HUES6 (cell line): ENCODE measurements at regions not wholly inside any gene's neighbourhood (a gene's known extent, or its start where the extent isn't known, plus 50 kb on each side); places are given as distances from the start of the nearest gene placed in this dataset.
A peak's percentile ranks its signal among the peaks of the same experiment; 100 is the strongest.

Experiments used
- H3K27ac ChIP-seq: 2 replicates; pipeline ENCODE4 v1.7.0; 2013; ENCODE audit warnings: low read depth, mild to moderate bottlenecking, low read length, inconsistent platforms
- H3K27me3 ChIP-seq: 2 replicates; pipeline ENCODE4 v1.6.1; 2013; ENCODE audit warnings: low read length; ENCODE audit not compliant: control insufficient read depth, insufficient read depth
- H3K36me3 ChIP-seq: 2 replicates; pipeline ENCODE4 v1.6.1; 2013; ENCODE audit warnings: low read length; ENCODE audit not compliant: control insufficient read depth, insufficient read depth
- H3K4me1 ChIP-seq: 2 replicates; pipeline ENCODE4 v1.6.1; 2013; ENCODE audit warnings: low read length; ENCODE audit not compliant: control insufficient read depth, insufficient read depth
- H3K4me3 ChIP-seq: 2 replicates; pipeline ENCODE4 v1.5.1; 2013; ENCODE audit warnings: low read depth, low read length
- H3K9ac ChIP-seq: one replicate; pipeline ENCODE4 v1.6.1; 2013; ENCODE audit warnings: mild to moderate bottlenecking, low read length
- H3K9me3 ChIP-seq: 2 replicates; pipeline ENCODE4 v1.6.1; 2013; ENCODE audit warnings: low read depth, low read length; ENCODE audit not compliant: control insufficient read depth, insufficient read depth

GRCh38 chr13:76556627-76557026, 329.6 kb downstream of the KCTD12 start:
- Histone ChIP-seq H3K9ac (no peak overlapping the region), H3K27me3 (no peaks in the 10 kb centered on the region), H3K4me1 (no peaks in the 10 kb centered on the region), H3K36me3 (no peaks in the 10 kb centered on the region), H3K27ac (no peak overlapping the region), H3K9me3 (no peaks in the 10 kb centered on the region), H3K4me3 (no peak overlapping the region)

GRCh38 chr13:76552807-76553206, 333.4 kb downstream of the KCTD12 start:
- Histone ChIP-seq H3K4me3 (no peak overlapping the region), H3K36me3 (no peaks in the 10 kb centered on the region), H3K27ac (no peak overlapping the region), H3K27me3 (no peaks in the 10 kb centered on the region), H3K4me1 (no peaks in the 10 kb centered on the region), H3K9me3 (no peaks in the 10 kb centered on the region), H3K9ac (no peak overlapping the region)

GRCh38 chr13:76552041-76552772, 334.0 kb downstream of the KCTD12 start:
- H3K4me1 ChIP-seq, result no peaks in the 10 kb centered on the region
- no peak overlapping the region for H3K27ac ChIP-seq
- no peaks in the 10 kb centered on the region for H3K9me3 ChIP-seq
- H3K4me3 ChIP-seq, result no peak overlapping the region
- no peak overlapping the region for H3K9ac ChIP-seq
- H3K27me3 ChIP-seq, result no peaks in the 10 kb centered on the region
- no peaks in the 10 kb centered on the region for H3K36me3 ChIP-seq

GRCh38 chr13:76542176-76542575, 344.0 kb downstream of the KCTD12 start:
- H3K4me1 ChIP-seq, result no peaks in the 10 kb centered on the region
- no peaks in the 10 kb centered on the region for H3K9me3 ChIP-seq
- H3K4me3 ChIP-seq, result no peak overlapping the region
- no peak overlapping the region for H3K9ac ChIP-seq
- no peaks in the 10 kb centered on the region for H3K27me3 ChIP-seq
- H3K27ac ChIP-seq, result no peak overlapping the region
- H3K36me3 ChIP-seq, result no peaks in the 10 kb centered on the region

GRCh38 chr13:76538004-76538403, 348.2 kb downstream of the KCTD12 start:
- Histone ChIP-seq H3K9me3 (no peaks in the 10 kb centered on the region), H3K36me3 (no peaks in the 10 kb centered on the region), H3K27ac (no peak overlapping the region), H3K4me3 (no peak overlapping the region), H3K4me1 (no peaks in the 10 kb centered on the region), H3K9ac (no peak overlapping the region), H3K27me3 (no peaks in the 10 kb centered on the region)

GRCh38 chr13:76533251-76533650, 353.0 kb downstream of the KCTD12 start:
- H3K27me3 ChIP-seq, result no peaks in the 10 kb centered on the region
- H3K4me3 ChIP-seq, result no peak overlapping the region
- no peak overlapping the region for H3K9ac ChIP-seq
- H3K4me1 ChIP-seq, result no peaks in the 10 kb centered on the region
- no peaks in the 10 kb centered on the region for H3K36me3 ChIP-seq
- H3K9me3 ChIP-seq, result no peaks in the 10 kb centered on the region
- no peak overlapping the region for H3K27ac ChIP-seq

GRCh38 chr13:76527041-76527440, 359.2 kb downstream of the KCTD12 start:
- Histone ChIP-seq H3K36me3 (no peaks in the 10 kb centered on the region), H3K4me1 (0 out of 2 replicates have a peak, but pooled peaks cover 4% of the 10 kb centered on the region), H3K27me3 (no peaks in the 10 kb centered on the region), H3K27ac (no peak overlapping the region), H3K9ac (no peak overlapping the region), H3K4me3 (no peak overlapping the region), H3K9me3 (no peaks in the 10 kb centered on the region)

GRCh38 chr13:76523740-76524340, 362.4 kb downstream of the KCTD12 start:
- H3K4me1 ChIP-seq, result 0 out of 2 replicates have a peak, but pooled peaks cover 7% of the 10 kb centered on the region
- H3K27me3 ChIP-seq, result no peaks in the 10 kb centered on the region

GRCh38 chr13:76522083-76522755, 364.0 kb downstream of the KCTD12 start:
- Histone ChIP-seq H3K27ac (peak overlapping the region; percentile 73; the same call in 1 of the 2 replicates), H3K4me3 (no peak overlapping the region), H3K9ac (no peak overlapping the region), H3K36me3 (no peaks in the 10 kb centered on the region), H3K4me1 (peaks cover 13% of the 10 kb centered on the region; the same call in 1 of the 2 replicates), H3K27me3 (no peaks in the 10 kb centered on the region), H3K9me3 (no peaks in the 10 kb centered on the region)

More at GRCh38 chr13:76523740-76524340, 362.4 kb downstream of the KCTD12 start:
- H3K4me3 ChIP-seq, result no peak overlapping the region
- H3K36me3 ChIP-seq, result no peaks in the 10 kb centered on the region
- H3K9me3 ChIP-seq, result no peaks in the 10 kb centered on the region
- no peak overlapping the region for H3K27ac ChIP-seq
- H3K9ac ChIP-seq, result no peak overlapping the region

GRCh38 chr13:76519685-76520084, 366.5 kb downstream of the KCTD12 start:
- Histone ChIP-seq H3K36me3 (no peaks in the 10 kb centered on the region), H3K4me3 (no peak overlapping the region), H3K4me1 (peaks cover 16% of the 10 kb centered on the region; the same call in 1 of the 2 replicates), H3K9ac (no peak overlapping the region), H3K27ac (no peak overlapping the region), H3K27me3 (no peaks in the 10 kb centered on the region), H3K9me3 (no peaks in the 10 kb centered on the region)

- Histone ChIP-seq H3K9ac (no peak overlapping the region), H3K4me1 (peaks cover 9% of the 10 kb centered on the region; the same call in 1 of the 2 replicates), H3K36me3 (no peaks in the 10 kb centered on the region), H3K27me3 (no peaks in the 10 kb centered on the region), H3K9me3 (no peaks in the 10 kb centered on the region), H3K4me3 (no peak overlapping the region), H3K27ac (no peak overlapping the region)
Observed at GRCh38 chr13:76516586-76516985, 369.6 kb downstream of the KCTD12 start.
